GM20000 (cell line): ENCODE measurements at regions not wholly inside any gene's neighbourhood (a gene's known extent, or its start where the extent isn't known, plus 50 kb on each side); places are given as distances from the start of the nearest gene placed in this dataset.

Source experiments
- DNase-seq: peaks from one replicate; pipeline ENCODE4 v3.0.0; 2012; ENCODE audit warnings: low spot score
- CTCF ChIP-seq: IDR thresholded peaks from 2 replicates; pipeline ENCODE4 v1.5.1; 2012; ENCODE audit warnings: mild to moderate bottlenecking, control low read depth; ENCODE audit errors: extremely low read depth, missing control alignments

GRCh38 chr2:237022533-237022932 lies 63.2 kb upstream of the COPS8 start:
- no peak for DNase-seq
- TF ChIP-seq CTCF, result no peak

- DNase-seq, result no peak
- TF ChIP-seq CTCF, result no peak
Measured at GRCh38 chr2:237024255-237024654, 61.4 kb upstream of the COPS8 start.

GRCh38 chr2:237025090-237025865 lies 60.4 kb upstream of the COPS8 start:
- no peak for DNase-seq
- no peak for TF ChIP-seq CTCF

- TF ChIP-seq CTCF, result peak; percentile 34
- peak; percentile 45 for DNase-seq
Measured at GRCh38 chr2:237026981-237027711, 58.5 kb upstream of the COPS8 start.

GRCh38 chr2:237027712-237028029 lies 58.0 kb upstream of the COPS8 start:
- DNase-seq, result no peak
- no peak for TF ChIP-seq CTCF

- DNase-seq, result no peak
- TF ChIP-seq CTCF, result no peak
Measured at GRCh38 chr2:237030382-237030781, 55.3 kb upstream of the COPS8 start.

- TF ChIP-seq CTCF, result no peak
- no peak for DNase-seq
Measured at GRCh38 chr2:237033536-237034060, 52.1 kb upstream of the COPS8 start.
